Gastroesophageal sphincter (tissue), 3 donors: ENCODE measurements at regions not wholly inside any gene's neighbourhood (a gene's known extent, or its start where the extent isn't known, plus 50 kb on each side); places are given as distances from the start of the nearest gene placed in this dataset.

Source experiments
- POLR2A ChIP-seq, 2 donors: fragments of 450-650 bp; IDR thresholded peaks; one replicate each; pipeline ENCODE4 v1.6.1; 2017; ENCODE audit warnings: antibody characterized with exemption in 2 of 2, mild to moderate bottlenecking in 2 of 2, moderate library complexity in 1 of 2
- TF ChIP-seq, protein P1 (sequence below), 4 experiments: fragments of 200-600 bp in 2 of 4; fragments of 450-650 bp in 2 of 4; sonication (generic) in 1 of 4; IDR thresholded peaks; one replicate each; pipeline ENCODE4 v1.5.1; 2017 to 2019; ENCODE audit warnings: antibody characterized with exemption in 4 of 4, mild to moderate bottlenecking in 2 of 4, moderate library complexity in 2 of 4

- TF ChIP-seq, protein P1, sequence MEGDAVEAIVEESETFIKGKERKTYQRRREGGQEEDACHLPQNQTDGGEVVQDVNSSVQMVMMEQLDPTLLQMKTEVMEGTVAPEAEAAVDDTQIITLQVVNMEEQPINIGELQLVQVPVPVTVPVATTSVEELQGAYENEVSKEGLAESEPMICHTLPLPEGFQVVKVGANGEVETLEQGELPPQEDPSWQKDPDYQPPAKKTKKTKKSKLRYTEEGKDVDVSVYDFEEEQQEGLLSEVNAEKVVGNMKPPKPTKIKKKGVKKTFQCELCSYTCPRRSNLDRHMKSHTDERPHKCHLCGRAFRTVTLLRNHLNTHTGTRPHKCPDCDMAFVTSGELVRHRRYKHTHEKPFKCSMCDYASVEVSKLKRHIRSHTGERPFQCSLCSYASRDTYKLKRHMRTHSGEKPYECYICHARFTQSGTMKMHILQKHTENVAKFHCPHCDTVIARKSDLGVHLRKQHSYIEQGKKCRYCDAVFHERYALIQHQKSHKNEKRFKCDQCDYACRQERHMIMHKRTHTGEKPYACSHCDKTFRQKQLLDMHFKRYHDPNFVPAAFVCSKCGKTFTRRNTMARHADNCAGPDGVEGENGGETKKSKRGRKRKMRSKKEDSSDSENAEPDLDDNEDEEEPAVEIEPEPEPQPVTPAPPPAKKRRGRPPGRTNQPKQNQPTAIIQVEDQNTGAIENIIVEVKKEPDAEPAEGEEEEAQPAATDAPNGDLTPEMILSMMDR (IDR thresholded peaks at IDR 0.05) = no peak
- TF ChIP-seq POLR2A (IDR thresholded peaks at IDR 0.05) = no peak
These were observed 154.0 kb upstream of the FOXK1 start for GRCh38 chr7:4527988-4528636.
